Liver (tissue), 8 donors: ENCODE measurements at regions not wholly inside any gene's neighbourhood (a gene's known extent, or its start where the extent isn't known, plus 50 kb on each side); places are given as distances from the start of the nearest gene placed in this dataset.
A peak's percentile ranks its signal among the peaks of the same experiment; 100 is the strongest.

ENCODE experiments used
- DNase-seq: peaks from one replicate; pipeline ENCODE4 v3.0.0-alpha.2; 2017; ENCODE audit warnings: low spot score
- H3K27ac ChIP-seq, 2 donors: one replicate each; pipeline ENCODE4 v1.7.0; 2013; ENCODE audit warnings: inconsistent platforms in 2 of 2, low read length in 2 of 2, control low read depth in 1 of 2, low read depth in 1 of 2, mild to moderate bottlenecking in 1 of 2
- H3K27me3 ChIP-seq, 4 donors: one replicate each; pipeline versions ENCODE4 v1.6.1 to v1.7.0; 2013; ENCODE audit warnings: low read length in 3 of 4, inconsistent platforms in 1 of 4, mild to moderate bottlenecking in 1 of 4, moderate library complexity in 1 of 4; ENCODE audit not compliant: control insufficient read depth in 4 of 4, insufficient read depth in 4 of 4
- H3K36me3 ChIP-seq, 4 donors: one replicate each; pipeline versions ENCODE4 v1.6.1 to v1.7.0; 2013; ENCODE audit warnings: low read length in 3 of 4, mild to moderate bottlenecking in 3 of 4, low read depth in 1 of 4, moderate library complexity in 1 of 4; ENCODE audit not compliant: control insufficient read depth in 4 of 4, insufficient read depth in 3 of 4
- H3K4me1 ChIP-seq, 4 donors: one replicate each; pipeline versions ENCODE4 v1.6.1 to v1.7.0; 2013; ENCODE audit warnings: low read length in 3 of 4, mild to moderate bottlenecking in 3 of 4, moderate library complexity in 1 of 4; ENCODE audit not compliant: control insufficient read depth in 4 of 4, insufficient read depth in 4 of 4
- H3K4me3 ChIP-seq, 3 donors: one replicate each; pipeline versions ENCODE4 v1.6.1 to v1.7.0; 2013; ENCODE audit warnings: low read length in 3 of 3, control low read depth in 1 of 3, low read depth in 1 of 3, mild to moderate bottlenecking in 1 of 3
- H3K9ac ChIP-seq, 2 donors: one replicate each; pipeline ENCODE4 v1.7.0; 2013; ENCODE audit warnings: low read length in 2 of 2, mild to moderate bottlenecking in 2 of 2, moderate library complexity in 2 of 2, control low read depth in 1 of 2, low read depth in 1 of 2
- H3K9me3 ChIP-seq, 4 donors: one replicate each; pipeline versions ENCODE4 v1.6.1 to v1.7.0; 2013; ENCODE audit warnings: low read length in 3 of 4; ENCODE audit not compliant: control insufficient read depth in 4 of 4
- ATF3 ChIP-seq: IDR thresholded peaks from 2 replicates; pipeline ENCODE4 v1.6.1; 2016; ENCODE audit warnings: antibody characterized with exemption
- CTCF ChIP-seq: fragments of 150-350 bp; IDR thresholded peaks from 2 replicates; pipeline ENCODE4 v1.5.1; 2017; ENCODE audit warnings: improper control_type of control experiment, low read depth, low read length; ENCODE audit not compliant: missing input control
- EGR1 ChIP-seq, 2 donors: IDR thresholded peaks; 2 replicates each; pipeline ENCODE4 v1.6.1; 2016 to 2018; ENCODE audit warnings: antibody characterized with exemption in 2 of 2, low read depth in 2 of 2
- FOXA1 ChIP-seq: IDR thresholded peaks from 2 replicates; pipeline ENCODE4 v1.6.1; 2016; ENCODE audit warnings: antibody characterized with exemption
- FOXA2 ChIP-seq: IDR thresholded peaks from 2 replicates; pipeline ENCODE4 v1.6.1; 2016; ENCODE audit warnings: antibody characterized with exemption
- GABPA ChIP-seq, 2 donors: IDR thresholded peaks in 1 of 2; conservative IDR thresholded peaks in 1 of 2; 2 replicates each; pipeline ENCODE4 v1.6.1; 2016; ENCODE audit warnings: antibody characterized with exemption in 2 of 2, mild to moderate bottlenecking in 1 of 2, moderate library complexity in 1 of 2
- HNF4A ChIP-seq, 2 donors: conservative IDR thresholded peaks; 2 replicates each; pipeline ENCODE4 v1.6.1; 2016; ENCODE audit warnings: antibody characterized with exemption in 2 of 2, mild to moderate bottlenecking in 2 of 2
- HNF4G ChIP-seq: IDR thresholded peaks from 2 replicates; pipeline ENCODE4 v1.6.1; 2016; ENCODE audit warnings: antibody characterized with exemption
- JUND ChIP-seq, 2 donors: IDR thresholded peaks; 2 replicates each; pipeline ENCODE4 v1.6.1; 2016; ENCODE audit warnings: antibody characterized with exemption in 2 of 2
- MAX ChIP-seq: IDR thresholded peaks from 2 replicates; pipeline ENCODE4 v1.6.1; 2016; ENCODE audit warnings: antibody characterized with exemption
- NR2F2 ChIP-seq: IDR thresholded peaks from 2 replicates; pipeline ENCODE4 v1.6.1; 2016; ENCODE audit warnings: antibody characterized with exemption
- RAD21 ChIP-seq, 2 donors: IDR thresholded peaks; 2 replicates each; pipeline ENCODE4 v1.6.1; 2016; ENCODE audit warnings: antibody characterized with exemption in 2 of 2, mild to moderate bottlenecking in 2 of 2
- REST ChIP-seq: IDR thresholded peaks from 2 replicates; pipeline ENCODE4 v1.6.1; 2016; ENCODE audit warnings: antibody characterized with exemption, mild to moderate bottlenecking
- RXRA ChIP-seq, 2 donors: IDR thresholded peaks; 2 replicates each; pipeline ENCODE4 v1.6.1; 2017 to 2018; ENCODE audit warnings: antibody characterized with exemption in 2 of 2, mild to moderate bottlenecking in 1 of 2
- SP1 ChIP-seq: IDR thresholded peaks from 2 replicates; pipeline ENCODE4 v1.6.1; 2018; ENCODE audit warnings: antibody characterized with exemption, mild to moderate bottlenecking
- TAF1 ChIP-seq: conservative IDR thresholded peaks from 2 replicates; pipeline ENCODE4 v1.6.1; 2016; ENCODE audit warnings: antibody characterized with exemption, mild to moderate bottlenecking
- YY1 ChIP-seq: IDR thresholded peaks from 2 replicates; pipeline ENCODE4 v1.6.1; 2016; ENCODE audit warnings: antibody characterized with exemption, mild to moderate bottlenecking
- ZBTB33 ChIP-seq: IDR thresholded peaks from 2 replicates; pipeline ENCODE4 v1.6.1; 2016; ENCODE audit warnings: antibody characterized with exemption
- WGBS: extraction: QIAGEN DNeasy Blood & Tissue Kit; methylation state at CpG from one replicate; pipeline ENCODE4 v1.1.7; 2013; 5-methylcytosine and 5-hydroxymethylcytosine counted together
- donor health status: healthy.
- donor health status: healthy.
- donor health status: healthy.
- donor health status: healthy.
- donor health status: healthy.

GRCh38 chr2:71856773-71857525 lies 290.7 kb downstream of the CYP26B1 start:
- no peak for DNase-seq
- H3K4me1 ChIP-seq = no peaks in the 10 kb centered on the region
- H3K4me3 ChIP-seq = no peak overlapping the region
- H3K27ac ChIP-seq = no peak overlapping the region
- TF ChIP-seq REST (peak; percentile 98), ATF3 (no peak)
- H3K27me3 ChIP-seq = peaks cover 0 to 5% (median 0%) of the 10 kb centered on the region in 4 donors
- H3K9ac ChIP-seq = no peak overlapping the region
- no peaks in the 10 kb centered on the region for H3K36me3 ChIP-seq
- H3K9me3 ChIP-seq = peaks cover 1 to 8% (median 3%) of the 10 kb centered on the region in 4 donors
- WGBS = 74% methylated on average over 10 of the region's 10 CpGs

GRCh38 chr2:71853858-71854257 lies 293.8 kb downstream of the CYP26B1 start:
- H3K4me1 ChIP-seq = no peaks in the 10 kb centered on the region
- H3K4me3 ChIP-seq = no peak overlapping the region
- H3K27me3 ChIP-seq = peaks cover 0 to 5% (median 0%) of the 10 kb centered on the region in 4 donors
- no peak for DNase-seq
- peaks cover 1 to 8% (median 3%) of the 10 kb centered on the region in 4 donors for H3K9me3 ChIP-seq
- no peak overlapping the region for H3K27ac ChIP-seq
- H3K36me3 ChIP-seq = no peaks in the 10 kb centered on the region
- H3K9ac ChIP-seq = no peak overlapping the region
- 92% methylated on average over 6 of the region's 6 CpGs for WGBS
- TF ChIP-seq HNF4A (conservative IDR thresholded peaks at IDR 0.05) = no peak
- TF ChIP-seq EGR1 (IDR thresholded peaks at IDR 0.05; ENCODE audit: low read depth in 2 of 2) = no peak
- TF ChIP-seq RAD21 (IDR thresholded peaks at IDR 0.05) = no peak
- TF ChIP-seq JUND (IDR thresholded peaks at IDR 0.05) = no peak
- TF ChIP-seq GABPA (IDR thresholded peaks at IDR 0.05 in 1 of 2, conservative IDR thresholded peaks at IDR 0.05 in 1 of 2) = no peak
- no peak for TF ChIP-seq SP1
- no peak for TF ChIP-seq CTCF
- TF ChIP-seq RXRA (IDR thresholded peaks at IDR 0.05) = no peak
- TF ChIP-seq FOXA2 = no peak
- no peak for TF ChIP-seq REST
- TF ChIP-seq ATF3 = no peak
- no peak for TF ChIP-seq YY1
- TF ChIP-seq FOXA1 = no peak
- TF ChIP-seq NR2F2 = no peak
- TF ChIP-seq TAF1 = no peak
- TF ChIP-seq MAX = no peak
- no peak for TF ChIP-seq HNF4G
- TF ChIP-seq ZBTB33 = no peak
